PC-9 (cell line): ENCODE measurements at regions not wholly inside any gene's neighbourhood (a gene's known extent, or its start where the extent isn't known, plus 50 kb on each side); places are given as distances from the start of the nearest gene placed in this dataset.

Experiments
- CTCF ChIP-seq: fragments of 200-600 bp; sonication (generic); conservative IDR thresholded peaks from 2 replicates; pipeline ENCODE4 v1.6.1; 2017; ENCODE audit warnings: mixed run types, antibody characterized with exemption, mild to moderate bottlenecking, moderate library complexity
- EZH2 ChIP-seq: fragments of 200-600 bp; sonication (generic); IDR thresholded peaks from 2 replicates; pipeline ENCODE4 v1.8.0; 2017; ENCODE audit warnings: antibody characterized with exemption, low read depth

GRCh38 chr12:93978553-93978952 lies 169.8 kb upstream of the PLXNC1 start:
- TF ChIP-seq CTCF = no peak
- TF ChIP-seq EZH2 = no peak
